ENCODE measurements at regions not wholly inside any gene's neighbourhood (a gene's known extent, or its start where the extent isn't known, plus 50 kb on each side); places are given as distances from the start of the nearest gene placed in this dataset.

- no peak overlapping the region for H3K4me3 ChIP-seq (ENCODE audit: low read depth, low read length, poor library complexity, severe bottlenecking)
- no peaks in the 10 kb centered on the region for H3K4me1 ChIP-seq (ENCODE audit: insufficient read depth, low read length, poor library complexity, severe bottlenecking)
- H3K27me3 ChIP-seq (replicated peaks; ENCODE audit: insufficient read depth, low read depth, low read length, poor library complexity) = no peaks in the 10 kb centered on the region
- ChIA-PET CTCF (no interaction called here), POLR2A (ENCODE audit: low non-redundant PET) (no interaction called here)
- no TSS peak for BruUV-seq (replicated peaks)
- no peaks in the 10 kb centered on the region for H3K36me3 ChIP-seq (ENCODE audit: insufficient read depth, low read length, poor library complexity, severe bottlenecking)
- no peak for DNase-seq (ENCODE audit: low spot score)
- intact Hi-C loops (cut with micrococcal nuclease; ENCODE audit: unreplicated experiment) = no loop called here
- H3K27ac ChIP-seq (ENCODE audit: low read depth, low read length, poor library complexity, severe bottlenecking) = no peak overlapping the region
- TF ChIP-seq CTCF (conservative IDR thresholded peaks at IDR 0.05; ENCODE audit: low read depth, low read length) (no peak), EZH2 (IDR thresholded peaks at IDR 0.05; ENCODE audit: borderline replicate concordance, low read depth, low read length, poor library complexity, severe bottlenecking) (no peak)
- peaks cover 4% of the 10 kb centered on the region for H3K9me3 ChIP-seq (ENCODE audit: low read depth, low read length, poor library complexity, severe bottlenecking)
Observed at GRCh38 chr5:58151414-58151813, 308.5 kb downstream of the PLK2 start.

- intact Hi-C loops (cut with micrococcal nuclease; ENCODE audit: unreplicated experiment) = no loop called here
- H3K4me3 ChIP-seq (ENCODE audit: low read depth, low read length, poor library complexity, severe bottlenecking) = no peak overlapping the region
- no peaks in the 10 kb centered on the region for H3K36me3 ChIP-seq (ENCODE audit: insufficient read depth, low read length, poor library complexity, severe bottlenecking)
- no peak for DNase-seq (ENCODE audit: low spot score)
- H3K27me3 ChIP-seq (replicated peaks; ENCODE audit: insufficient read depth, low read depth, low read length, poor library complexity) = no peaks in the 10 kb centered on the region
- TF ChIP-seq EZH2 (IDR thresholded peaks at IDR 0.05; ENCODE audit: borderline replicate concordance, low read depth, low read length, poor library complexity, severe bottlenecking) = no peak
- TF ChIP-seq CTCF (conservative IDR thresholded peaks at IDR 0.05; ENCODE audit: low read depth, low read length) = no peak
- H3K9me3 ChIP-seq (ENCODE audit: low read depth, low read length, poor library complexity, severe bottlenecking) = peaks cover 4% of the 10 kb centered on the region
- no TSS peak for BruUV-seq (replicated peaks)
- ChIA-PET POLR2A (ENCODE audit: low non-redundant PET) (interaction anchor here (0.6 kb wide), 1 partner anchor 518 kb away, joined by 3 read pairs; no protein-coding TSS in a partner anchor), CTCF (no interaction called here)
- H3K4me1 ChIP-seq (ENCODE audit: insufficient read depth, low read length, poor library complexity, severe bottlenecking) = no peaks in the 10 kb centered on the region
- H3K27ac ChIP-seq (ENCODE audit: low read depth, low read length, poor library complexity, severe bottlenecking) = no peak overlapping the region
Observed at GRCh38 chr5:58150926-58151325, 309.0 kb downstream of the PLK2 start.

- BruUV-seq (replicated peaks) = no TSS peak
- no peak overlapping the region for H3K4me3 ChIP-seq (ENCODE audit: low read depth, low read length, poor library complexity, severe bottlenecking)
- ChIA-PET CTCF (no interaction called here), POLR2A (ENCODE audit: low non-redundant PET) (no interaction called here)
- H3K36me3 ChIP-seq (ENCODE audit: insufficient read depth, low read length, poor library complexity, severe bottlenecking) = no peaks in the 10 kb centered on the region
- no peak for TF ChIP-seq EZH2 (IDR thresholded peaks at IDR 0.05; ENCODE audit: borderline replicate concordance, low read depth, low read length, poor library complexity, severe bottlenecking)
- TF ChIP-seq CTCF (conservative IDR thresholded peaks at IDR 0.05; ENCODE audit: low read depth, low read length) = no peak
- H3K27me3 ChIP-seq (replicated peaks; ENCODE audit: insufficient read depth, low read depth, low read length, poor library complexity) = no peaks in the 10 kb centered on the region
- intact Hi-C loops (cut with micrococcal nuclease; ENCODE audit: unreplicated experiment) = no loop called here
- H3K4me1 ChIP-seq (ENCODE audit: insufficient read depth, low read length, poor library complexity, severe bottlenecking) = no peaks in the 10 kb centered on the region
- no peak overlapping the region for H3K27ac ChIP-seq (ENCODE audit: low read depth, low read length, poor library complexity, severe bottlenecking)
- peaks cover 4% of the 10 kb centered on the region for H3K9me3 ChIP-seq (ENCODE audit: low read depth, low read length, poor library complexity, severe bottlenecking)
- DNase-seq (ENCODE audit: low spot score) = no peak
Observed at GRCh38 chr5:58149746-58150145, 310.1 kb downstream of the PLK2 start.
